Transverse colon (tissue), 4 donors: ENCODE measurements at regions not wholly inside any gene's neighbourhood (a gene's known extent, or its start where the extent isn't known, plus 50 kb on each side); places are given as distances from the start of the nearest gene placed in this dataset.

Source experiments
- DNase-seq: peaks from one replicate; pipeline ENCODE4 v3.0.0-alpha.2; 2019
- H3K27ac ChIP-seq, 4 donors: fragments of 200-600 bp; sonication (generic); 2 replicates each; pipeline ENCODE4 v1.5.1; 2016 to 2018; ENCODE audit warnings: inconsistent platforms in 4 of 4
- H3K27me3 ChIP-seq: fragments of 200-600 bp; sonication (generic); 2 replicates; pipeline ENCODE4 v1.5.1; 2017; ENCODE audit warnings: inconsistent platforms
- H3K36me3 ChIP-seq, 4 donors: fragments of 200-600 bp; sonication (generic); 2 replicates each; pipeline ENCODE4 v1.5.1; 2017 to 2019; ENCODE audit warnings: inconsistent platforms in 4 of 4
- H3K4me1 ChIP-seq, 4 donors: fragments of 200-600 bp; sonication (generic); 2 replicates each; pipeline ENCODE4 v1.5.1; 2017 to 2020; ENCODE audit warnings: inconsistent platforms in 4 of 4
- H3K4me3 ChIP-seq, 4 donors: fragments of 200-600 bp; sonication (generic); 1 replicate in 1 of 4; 2 replicates in 3 of 4; pipeline versions ENCODE4 v1.5.1 to v1.6.1; 2017 to 2019; ENCODE audit warnings: inconsistent platforms in 4 of 4
- H3K9me3 ChIP-seq, 2 donors: fragments of 200-600 bp; sonication (generic); 2 replicates each; pipeline ENCODE4 v1.5.1; 2017 to 2019; ENCODE audit warnings: inconsistent platforms in 2 of 2
- EP300 ChIP-seq: sonication (generic); formaldehyde crosslinking; IDR thresholded peaks from one replicate; pipeline ENCODE4 v1.6.1; 2017; ENCODE audit warnings: antibody characterized with exemption, low read depth
- POLR2A ChIP-seq: fragments of 450-650 bp; IDR thresholded peaks from one replicate; pipeline ENCODE4 v1.6.1; 2016; ENCODE audit warnings: antibody characterized with exemption, mild to moderate bottlenecking, moderate library complexity
- POLR2AphosphoS5 ChIP-seq, 3 donors: sonication (generic); formaldehyde crosslinking; IDR thresholded peaks; one replicate each; pipeline ENCODE4 v1.6.1; 2016; ENCODE audit warnings: antibody characterized with exemption in 3 of 3
- WGBS, 2 donors: methylation state at CpG; one replicate each; pipeline ENCODE4 v1.1.5; 2018; ENCODE audit warnings: low coverage in 1 of 2; 5-methylcytosine and 5-hydroxymethylcytosine counted together
- in situ Hi-C, 4 donors: fragments of 200-750 bp; cut with MboI; loops; one replicate each; pipeline versions ENCODE4 v1.15.0 to v1.15.1; 2017; ENCODE audit warnings: low sequenced_read_pairs in 3 of 4, low pct_ligation_motif_present in 1 of 4, low pct_unique_long_range_greater_than_20kb in 1 of 4
- intact Hi-C: fragments of 100-400 bp; cut with DNase I; formaldehyde crosslinking; loops from one replicate; pipeline ENCODE4 v1.15.1; 2023; ENCODE audit warnings: low total_unique reads
- TF ChIP-seq, protein P1 (sequence below), 5 experiments: fragments of 200-600 bp in 3 of 5; fragments of 450-650 bp in 2 of 5; sonication (generic) in 3 of 5; IDR thresholded peaks; 1 replicate in 2 of 5; 2 replicates in 3 of 5; pipeline ENCODE4 v1.5.1; 2016 to 2017; ENCODE audit warnings: antibody characterized with exemption in 5 of 5, inconsistent platforms in 3 of 5, mild to moderate bottlenecking in 2 of 5, moderate library complexity in 1 of 5

DNA sequence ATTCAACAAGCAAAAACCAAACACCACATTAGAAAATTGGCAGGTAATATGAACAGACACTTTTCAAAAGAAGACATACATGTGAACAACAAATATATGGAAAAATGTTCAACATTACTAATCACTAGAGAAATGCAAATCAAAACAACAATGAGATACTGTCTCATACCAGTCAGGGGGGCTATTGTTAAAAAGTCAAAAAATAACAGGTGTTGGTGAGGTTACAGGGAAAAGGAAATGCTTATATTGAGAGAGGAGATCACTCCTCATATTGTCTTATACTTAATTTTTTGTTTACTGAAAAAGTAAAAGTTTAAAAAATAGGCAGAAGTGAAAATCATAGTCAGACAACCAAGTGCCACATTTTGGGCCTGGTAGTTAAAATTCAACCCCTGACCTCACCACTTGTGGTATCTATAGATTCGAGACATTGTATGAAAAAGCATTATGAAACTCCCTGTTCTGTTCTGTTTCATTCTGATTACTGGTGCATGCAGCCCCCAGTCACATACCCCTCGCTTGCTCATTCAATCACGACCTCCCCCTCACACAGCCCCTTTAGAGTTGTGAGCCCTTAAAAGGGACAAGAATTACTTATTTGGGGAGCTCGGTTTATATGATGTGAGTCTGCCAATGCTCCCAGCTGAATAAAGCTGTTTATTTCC, 153.7 kb upstream of the FGF16 start:
- no peaks in the 10 kb centered on the region for H3K4me1 ChIP-seq
- H3K9me3 ChIP-seq, result no peaks in the 10 kb centered on the region
- no peak overlapping the region for H3K4me3 ChIP-seq
- WGBS, 2 donors, result 58% methylated on average over 4 of the region's 4 CpGs; no CpG with 5 or more reads in 1 of the 2 donors
- intact Hi-C loops (no loop called here), in situ Hi-C loops (no loop called here)
- no peak for DNase-seq
- TF ChIP-seq POLR2A, result no peak
- TF ChIP-seq EP300, result no peak
- TF ChIP-seq POLR2AphosphoS5 (IDR thresholded peaks at IDR 0.05), result no peak
- TF ChIP-seq, protein P1, sequence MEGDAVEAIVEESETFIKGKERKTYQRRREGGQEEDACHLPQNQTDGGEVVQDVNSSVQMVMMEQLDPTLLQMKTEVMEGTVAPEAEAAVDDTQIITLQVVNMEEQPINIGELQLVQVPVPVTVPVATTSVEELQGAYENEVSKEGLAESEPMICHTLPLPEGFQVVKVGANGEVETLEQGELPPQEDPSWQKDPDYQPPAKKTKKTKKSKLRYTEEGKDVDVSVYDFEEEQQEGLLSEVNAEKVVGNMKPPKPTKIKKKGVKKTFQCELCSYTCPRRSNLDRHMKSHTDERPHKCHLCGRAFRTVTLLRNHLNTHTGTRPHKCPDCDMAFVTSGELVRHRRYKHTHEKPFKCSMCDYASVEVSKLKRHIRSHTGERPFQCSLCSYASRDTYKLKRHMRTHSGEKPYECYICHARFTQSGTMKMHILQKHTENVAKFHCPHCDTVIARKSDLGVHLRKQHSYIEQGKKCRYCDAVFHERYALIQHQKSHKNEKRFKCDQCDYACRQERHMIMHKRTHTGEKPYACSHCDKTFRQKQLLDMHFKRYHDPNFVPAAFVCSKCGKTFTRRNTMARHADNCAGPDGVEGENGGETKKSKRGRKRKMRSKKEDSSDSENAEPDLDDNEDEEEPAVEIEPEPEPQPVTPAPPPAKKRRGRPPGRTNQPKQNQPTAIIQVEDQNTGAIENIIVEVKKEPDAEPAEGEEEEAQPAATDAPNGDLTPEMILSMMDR (IDR thresholded peaks at IDR 0.05), result no peak
- H3K27ac ChIP-seq, result no peak overlapping the region
- H3K27me3 ChIP-seq, result no peaks in the 10 kb centered on the region
- no peaks in the 10 kb centered on the region for H3K36me3 ChIP-seq

DNA sequence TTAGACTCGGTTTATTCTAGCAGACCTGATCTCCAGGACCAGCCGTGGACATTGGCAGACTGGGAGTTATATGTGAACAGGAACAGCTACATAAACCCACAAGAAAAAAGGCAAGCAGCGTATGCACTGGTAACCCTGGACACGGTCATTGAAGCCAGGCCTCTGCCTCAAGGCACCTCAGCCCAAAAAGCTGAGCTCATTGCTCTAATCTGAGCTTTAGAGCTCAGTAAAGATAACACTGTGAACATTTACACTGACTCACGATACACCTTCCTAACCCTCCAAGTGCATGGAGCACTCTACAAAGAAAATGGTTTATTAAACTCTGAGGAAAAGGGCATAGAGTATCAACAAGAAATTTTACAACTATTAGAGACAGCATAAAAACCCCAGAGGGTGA, 148.9 kb upstream of the FGF16 start:
- Histone ChIP-seq H3K4me3 (no peak overlapping the region), H3K9me3 (no peaks in the 10 kb centered on the region), H3K36me3 (no peaks in the 10 kb centered on the region), H3K27ac (no peak overlapping the region), H3K27me3 (no peaks in the 10 kb centered on the region), H3K4me1 (no peaks in the 10 kb centered on the region)
- 73% methylated on average over 5 of the region's 5 CpGs; no CpG with 5 or more reads in 1 of the 2 donors for WGBS, 2 donors
- in situ Hi-C loops (no loop called here), intact Hi-C loops (no loop called here)
- DNase-seq, result no peak
- TF ChIP-seq, protein P1 (IDR thresholded peaks at IDR 0.05), result no peak
- TF ChIP-seq POLR2A (no peak), POLR2AphosphoS5 (IDR thresholded peaks at IDR 0.05) (no peak), EP300 (no peak)

DNA sequence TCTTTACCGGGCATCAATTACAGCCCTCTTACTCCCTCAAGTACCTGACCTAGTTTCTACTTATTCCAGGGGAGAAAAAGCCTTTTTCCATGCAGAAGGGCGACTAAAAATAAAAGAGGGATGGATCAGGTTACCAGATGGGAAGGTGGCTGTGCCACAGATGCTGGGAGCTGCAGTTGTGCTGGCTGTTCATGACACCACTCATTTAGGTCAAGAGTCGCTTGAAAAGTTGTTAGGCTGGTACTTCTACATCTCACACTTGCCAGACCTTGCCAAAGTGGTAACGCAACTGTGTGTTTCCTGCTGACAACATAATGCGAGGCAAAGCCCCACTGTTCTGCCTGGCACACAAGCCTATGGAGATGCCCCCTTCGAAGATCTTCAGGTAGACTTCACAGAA, 148.4 kb upstream of the FGF16 start:
- Histone ChIP-seq H3K27me3 (no peaks in the 10 kb centered on the region), H3K9me3 (no peaks in the 10 kb centered on the region), H3K36me3 (no peaks in the 10 kb centered on the region), H3K4me1 (no peaks in the 10 kb centered on the region), H3K4me3 (no peak overlapping the region), H3K27ac (no peak overlapping the region)
- no peak for DNase-seq
- in situ Hi-C loops, result no loop called here
- TF ChIP-seq, protein P1 (IDR thresholded peaks at IDR 0.05), result no peak
- intact Hi-C loops, result no loop called here
- WGBS, 2 donors, result 62% methylated on average over 6 of the region's 6 CpGs; no CpG with 5 or more reads in 1 of the 2 donors

DNA sequence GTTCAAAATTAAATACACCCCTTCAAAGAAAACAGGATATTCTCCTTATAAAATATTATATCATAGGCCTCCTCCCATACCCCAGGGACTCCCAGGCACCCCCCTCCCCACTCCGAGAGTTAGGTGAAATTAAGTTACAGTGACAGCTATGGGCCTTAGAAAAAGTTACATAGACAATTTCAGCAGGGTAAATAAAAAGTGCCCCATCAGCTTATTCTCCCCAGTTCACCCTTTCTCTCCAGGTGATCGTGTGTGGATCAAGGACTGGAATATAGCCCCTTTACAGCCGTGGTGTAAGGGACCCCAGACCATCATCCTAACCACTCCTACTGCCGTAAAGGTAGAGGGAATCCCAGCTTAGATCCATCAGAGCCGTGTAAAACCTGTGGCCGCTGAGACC, 147.6 kb upstream of the FGF16 start:
- DNase-seq, result no peak
- TF ChIP-seq, protein P1 (IDR thresholded peaks at IDR 0.05), result no peak
- TF ChIP-seq EP300, result no peak
- TF ChIP-seq POLR2AphosphoS5 (IDR thresholded peaks at IDR 0.05), result no peak
- TF ChIP-seq POLR2A, result no peak

More for the DNA sequence above, 147.6 kb upstream of the FGF16 start:
- 66 to 100% methylated on average over 1 to 6 of the region's 6 CpGs for WGBS, 2 donors
- no peak overlapping the region for H3K4me3 ChIP-seq
- no peaks in the 10 kb centered on the region for H3K36me3 ChIP-seq
- no peaks in the 10 kb centered on the region for H3K27me3 ChIP-seq
- no peak overlapping the region for H3K27ac ChIP-seq
- no peaks in the 10 kb centered on the region for H3K4me1 ChIP-seq
- intact Hi-C loops, result no loop called here
- H3K9me3 ChIP-seq, result no peaks in the 10 kb centered on the region
- in situ Hi-C loops, result no loop called here
